ENCODE measurements at regions not wholly inside any gene's neighbourhood (a gene's known extent, or its start where the extent isn't known, plus 50 kb on each side); places are given as distances from the start of the nearest gene placed in this dataset.

- no peak overlapping the region for H3K4me3 ChIP-seq
- no peak overlapping the region for H3K4me2 ChIP-seq (ENCODE audit: control insufficient read depth, insufficient read depth)
- no peak overlapping the region for H3K9ac ChIP-seq (ENCODE audit: control insufficient read depth, insufficient read depth, low read length)
- H4K20me1 ChIP-seq (ENCODE audit: control insufficient read depth, insufficient read depth), result no peaks in the 10 kb centered on the region
- no peak for TF ChIP-seq JUNB (IDR thresholded peaks at IDR 0.05)
- TF ChIP-seq RCOR1 (conservative IDR thresholded peaks at IDR 0.05; ENCODE audit: low read depth, low read length), result no peak
- TF ChIP-seq IRF4 (IDR thresholded peaks at IDR 0.05; ENCODE audit: low read depth, low read length), result no peak
- no peak for TF ChIP-seq NFYB (IDR thresholded peaks at IDR 0.05; ENCODE audit: insufficient read depth, low read depth, low read length)
- no peak for TF ChIP-seq SMC3 (IDR thresholded peaks at IDR 0.05; ENCODE audit: borderline replicate concordance, low read length)
- no peak for TF ChIP-seq EP300 (IDR thresholded peaks at IDR 0.05; ENCODE audit: borderline replicate concordance in 1 of 2, control insufficient read depth in 1 of 2, low read depth in 2 of 2, low read length in 2 of 2)
- TF ChIP-seq IRF5 (IDR thresholded peaks at IDR 0.05; ENCODE audit: borderline replicate concordance), result no peak
- H3K79me2 ChIP-seq (ENCODE audit: control insufficient read depth, insufficient read depth, low read length), result no peaks in the 10 kb centered on the region
- ChIA-PET POLR2A (no interaction called here), CTCF (no interaction called here), RAD21 (ENCODE audit: unreplicated experiment) (no interaction called here), SMC1A (ENCODE audit: uncharacterized antibody, unreplicated experiment) (interaction anchor here (1.3 kb wide), 1 partner anchor 18 kb away, joined by 5 read pairs; no protein-coding TSS in a partner anchor)
- DNase-seq (ENCODE audit: low read depth, low spot score) (no peak), FAIRE-seq (no peak), ATAC-seq (no peak)
- BruUV-seq (replicated peaks), result no TSS peak
- H2AFZ ChIP-seq (ENCODE audit: control insufficient read depth, low read depth, low read length), result no peak overlapping the region
- no peak overlapping the region for H3K27ac ChIP-seq (ENCODE audit: control insufficient read depth, insufficient read depth)
- intact Hi-C loops (cut with micrococcal nuclease; ENCODE audit: unreplicated experiment), result no loop called here
- no peaks in the 10 kb centered on the region for H3K9me3 ChIP-seq (replicated peaks; ENCODE audit: control insufficient read depth, insufficient read depth, low read length)
- H3K4me1 ChIP-seq (ENCODE audit: control insufficient read depth, insufficient read depth, low read length), result no peaks in the 10 kb centered on the region
- no peaks in the 10 kb centered on the region for H3K36me3 ChIP-seq (ENCODE audit: control insufficient read depth in 2 of 2, insufficient read depth in 2 of 2, low read length in 1 of 2)
- no peaks in the 10 kb centered on the region for H3K27me3 ChIP-seq (replicated peaks in 1 of 2; ENCODE audit: control insufficient read depth in 2 of 2, insufficient read depth in 2 of 2, low read length in 1 of 2)
- in situ Hi-C loops (cut with MboI), result no loop called here
Measured at GRCh38 chr2:14330884-14331283, 301.6 kb upstream of the LRATD1 start.

GRCh38 chr2:14336759-14337382, 295.6 kb upstream of the LRATD1 start:
- Histone ChIP-seq H3K4me1 (ENCODE audit: control insufficient read depth, insufficient read depth, low read length) (no peaks in the 10 kb centered on the region), H3K9ac (ENCODE audit: control insufficient read depth, insufficient read depth, low read length) (no peak overlapping the region), H3K4me3 (no peak overlapping the region), H3K79me2 (ENCODE audit: control insufficient read depth, insufficient read depth, low read length) (no peaks in the 10 kb centered on the region), H3K27me3 (replicated peaks in 1 of 2; ENCODE audit: control insufficient read depth in 2 of 2, insufficient read depth in 2 of 2, low read length in 1 of 2) (no peaks in the 10 kb centered on the region), H3K4me2 (ENCODE audit: control insufficient read depth, insufficient read depth) (no peak overlapping the region), H3K27ac (ENCODE audit: control insufficient read depth, insufficient read depth) (no peak overlapping the region), H3K36me3 (ENCODE audit: control insufficient read depth in 2 of 2, insufficient read depth in 2 of 2, low read length in 1 of 2) (no peaks in the 10 kb centered on the region), H4K20me1 (ENCODE audit: control insufficient read depth, insufficient read depth) (no peaks in the 10 kb centered on the region), H2AFZ (ENCODE audit: control insufficient read depth, low read depth, low read length) (no peak overlapping the region), H3K9me3 (replicated peaks; ENCODE audit: control insufficient read depth, insufficient read depth, low read length) (no peaks in the 10 kb centered on the region)
- DNase-seq (ENCODE audit: low read depth, low spot score) (no peak), ATAC-seq (no peak), FAIRE-seq (no peak)
- in situ Hi-C loops (cut with MboI), result no loop called here
- WGBS (ENCODE audit: insufficient coverage, insufficient replicate concordance, low lambda C conversion rate, missing lambda C conversion rate), result 25% methylated on average over 2 of the region's 2 CpGs
- no TSS peak for BruUV-seq (replicated peaks)
- ChIA-PET CTCF (no interaction called here), SMC1A (ENCODE audit: uncharacterized antibody, unreplicated experiment) (no interaction called here), POLR2A (no interaction called here), RAD21 (ENCODE audit: unreplicated experiment) (no interaction called here)
- intact Hi-C loops (cut with micrococcal nuclease; ENCODE audit: unreplicated experiment), result no loop called here
- TF ChIP-seq PRDM15 (CRISPR knock-in tag; IDR thresholded peaks at IDR 0.05), result no peak
- no peak for TF ChIP-seq GATAD2B (conservative IDR thresholded peaks at IDR 0.05; ENCODE audit: low read depth)
- TF ChIP-seq POU2F2 (IDR thresholded peaks at IDR 0.05; ENCODE audit: borderline replicate concordance, low read depth, low read length), result no peak
- no peak for TF ChIP-seq KLF5 (IDR thresholded peaks at IDR 0.05; ENCODE audit: partially characterized antibody)
- no peak for TF ChIP-seq BCL11A (IDR thresholded peaks at IDR 0.05; ENCODE audit: low read depth, low read length)
